HepG2 (cell line): ENCODE measurements at regions not wholly inside any gene's neighbourhood (a gene's known extent, or its start where the extent isn't known, plus 50 kb on each side); places are given as distances from the start of the nearest gene placed in this dataset.

Experiments
- ATAC-seq: fragments of 200-7000 bp; cut with Tn5 transposase; 3 replicates; pipeline ENCODE4 v1.9.1; 2020; ENCODE audit warnings: mild to moderate bottlenecking, moderate library complexity
- BruUV-seq: library from RNA; stranded (reverse); fragments of 400-500 nt; replicated peaks from 2 replicates; lab custom pipeline; 2021; lab: Mats Ljungman, UMichigan
- CTCF ChIA-PET: fragments of 300-600 bp; formaldehyde crosslinking; extraction: SDS; loops from one replicate; lab custom pipeline; 2021; ENCODE audit warnings: low total read pairs, inconsistent platforms, low intra/inter-chr PET ratio; lab: Yijun Ruan, JAX
- POLR2A ChIA-PET: fragments of 350-600 bp; sonication (Branson Sonifier 250); formaldehyde crosslinking; loops from one replicate; lab custom pipeline; 2020; ENCODE audit warnings: antibody characterized with exemption, inconsistent platforms; lab: Yijun Ruan, JAX
- DNase-seq: peaks from one replicate; pipeline ENCODE4 v3.0.0-alpha.2; 2015; ENCODE audit warnings: low spot score
- FAIRE-seq: peaks from 3 replicates; lab custom pipeline; 2011; peaks lifted over from hg19 to GRCh38; lab: Jason Lieb, UNC
- H2AFZ ChIP-seq: one replicate; pipeline ENCODE4 v1.6.1; 2011; ENCODE audit warnings: low read length, inconsistent platforms
- H3K27ac ChIP-seq: fragments of 300-600 bp; 3 replicates; pipeline ENCODE4 v1.8.0; 2011; ENCODE audit warnings: mixed run types, mild to moderate bottlenecking, mixed read lengths, low read length, inconsistent platforms; ENCODE audit not compliant: insufficient read depth; ENCODE audit errors: extremely low read length
- H3K27me3 ChIP-seq, 2 experiments: fragments of 200-600 bp in 1 of 2; 2 replicates in 1 of 2; 3 replicates in 1 of 2; pipeline versions ENCODE4 v1.6.0 to v1.8.0; 2011; ENCODE audit warnings: low read length in 2 of 2, mild to moderate bottlenecking in 2 of 2, moderate library complexity in 2 of 2, inconsistent platforms in 1 of 2; ENCODE audit not compliant: insufficient read depth in 2 of 2, control insufficient read depth in 1 of 2
- H3K36me3 ChIP-seq, 2 experiments: fragments of 200-600 bp in 1 of 2; replicated peaks in 1 of 2; 2 replicates in 1 of 2; 3 replicates in 1 of 2; pipeline versions ENCODE4 v1.5.1 to v1.8.0; 2011; ENCODE audit warnings: low read length in 2 of 2, inconsistent platforms in 1 of 2; ENCODE audit not compliant: insufficient read depth in 2 of 2, control insufficient read depth in 1 of 2
- H3K4me1 ChIP-seq: 2 replicates; pipeline ENCODE4 v1.5.1; 2012; ENCODE audit warnings: low read length, inconsistent platforms; ENCODE audit not compliant: insufficient read depth
- H3K4me2 ChIP-seq: 2 replicates; pipeline ENCODE4 v1.6.0; 2011; ENCODE audit warnings: low read depth, low read length, inconsistent platforms
- H3K4me3 ChIP-seq, 3 experiments: fragments of 200-600 bp in 1 of 3; sonication (generic), shearing (Covaris generic) in 1 of 3; replicated peaks in 1 of 3; 2 replicates each; pipeline ENCODE4 v1.5.1; 2011 to 2016; ENCODE audit warnings: low read length in 3 of 3, inconsistent platforms in 2 of 3, low read depth in 2 of 3, mild to moderate bottlenecking in 2 of 3, control low read depth in 1 of 3, mixed read lengths in 1 of 3; ENCODE audit not compliant: insufficient read depth in 1 of 3
- H3K79me2 ChIP-seq: one replicate; pipeline ENCODE4 v1.6.1; 2011; ENCODE audit warnings: low read length, inconsistent platforms; ENCODE audit not compliant: insufficient read depth
- H3K9ac ChIP-seq: 2 replicates; pipeline ENCODE4 v1.6.0; 2011; ENCODE audit warnings: mild to moderate bottlenecking, low read depth, low read length, inconsistent platforms; ENCODE audit not compliant: insufficient read depth
- H3K9me3 ChIP-seq: 2 replicates; pipeline ENCODE4 v1.5.1; 2012; ENCODE audit warnings: mild to moderate bottlenecking, low read length
- H4K20me1 ChIP-seq: 2 replicates; pipeline ENCODE4 v1.6.0; 2011; ENCODE audit warnings: inconsistent platforms, mild to moderate bottlenecking, low read length, moderate library complexity; ENCODE audit not compliant: insufficient read depth
- GABPB1 ChIP-seq: IDR thresholded peaks from 2 replicates; pipeline ENCODE4 v1.6.1; 2016; ENCODE audit warnings: mild to moderate bottlenecking, missing genetic modification reagents, moderate library complexity, missing compliant biosample characterization
- HMG20B ChIP-seq: conservative IDR thresholded peaks from 2 replicates; pipeline ENCODE4 v1.6.1; 2016; ENCODE audit warnings: missing genetic modification reagents, missing compliant biosample characterization
- KDM6A ChIP-seq: IDR thresholded peaks from 2 replicates; pipeline ENCODE4 v1.6.1; 2016; ENCODE audit warnings: low read depth
- MAFG ChIP-seq: sonication (generic); formaldehyde crosslinking; IDR thresholded peaks from 2 replicates; pipeline ENCODE4 v1.5.1; 2020; ENCODE audit warnings: mild to moderate bottlenecking, missing genetic modification reagents
- PHF5A ChIP-seq: IDR thresholded peaks from one replicate; pipeline ENCODE4 v1.6.1; 2018; ENCODE audit warnings: low read depth, missing genetic modification reagents; ENCODE audit not compliant: unreplicated experiment
- TAF1 ChIP-seq: sonication (generic); formaldehyde crosslinking; IDR thresholded peaks from 2 replicates; pipeline ENCODE4 v1.4.0; 2020; ENCODE audit warnings: missing genetic modification reagents
- ZNF138 ChIP-seq: sonication (generic); formaldehyde crosslinking; IDR thresholded peaks from 2 replicates; pipeline ENCODE4 v1.5.0; 2020; ENCODE audit warnings: mild to moderate bottlenecking, low read depth, missing genetic modification reagents
- WGBS: methylation state at CpG from one replicate; pipeline ENCODE4 v1.1.6; 2017; ENCODE audit warnings: low lambda C conversion rate; 5-methylcytosine and 5-hydroxymethylcytosine counted together
- in situ Hi-C: cut with HindIII; loops from 2 replicates; pipeline ENCODE4 v1.10.0; 2017; ENCODE audit warnings: low pct_unique_long_range_greater_than_20kb; ENCODE audit not compliant: extremely low pct_ligation_motif_present
- intact Hi-C: fragments of 100-400 bp; cut with micrococcal nuclease; formaldehyde crosslinking; loops from one replicate; pipeline ENCODE4 v1.10.0; 2022; ENCODE audit not compliant: unreplicated experiment
- TF ChIP-seq, protein P1 (sequence below): sonication (generic); formaldehyde crosslinking; IDR thresholded peaks from 2 replicates; pipeline ENCODE4 v1.8.0; 2022; ENCODE audit warnings: missing genetic modification reagents, mild to moderate bottlenecking, moderate library complexity, borderline replicate concordance
- TF ChIP-seq, protein P2 (sequence below): IDR thresholded peaks from 2 replicates; pipeline ENCODE4 v1.6.1; 2016; ENCODE audit warnings: low read depth, borderline replicate concordance

DNA sequence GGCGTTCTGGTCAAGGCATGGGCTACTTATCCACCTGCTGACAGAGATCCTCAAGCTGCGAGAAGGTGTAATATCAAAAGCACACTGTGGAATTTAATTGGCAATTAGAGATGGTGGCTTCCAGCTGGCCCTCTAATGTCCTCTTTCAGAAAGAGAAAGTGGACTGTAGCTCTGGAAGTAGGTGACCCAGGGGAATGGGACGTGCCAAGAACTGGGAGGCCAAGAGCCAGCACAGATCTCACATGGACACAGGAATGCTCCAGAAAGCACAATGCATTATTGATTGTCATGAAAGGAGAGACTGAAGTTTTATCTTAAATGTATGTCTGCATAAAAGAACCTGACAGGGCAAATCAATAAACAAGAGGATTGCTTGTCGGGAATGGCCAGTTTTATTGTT, 198.6 kb upstream of the CDH4 start:
- ChIA-PET POLR2A (no interaction called here), CTCF (no interaction called here)
- Histone ChIP-seq H3K9me3 (no peaks in the 10 kb centered on the region), H3K4me3 (no peak overlapping the region), H3K9ac (no peak overlapping the region), H3K79me2 (no peaks in the 10 kb centered on the region), H3K36me3 (no peaks in the 10 kb centered on the region), H3K4me1 (no peaks in the 10 kb centered on the region), H3K4me2 (no peak overlapping the region)
- 13% methylated on average over 4 of the region's 4 CpGs for WGBS
- DNase-seq = no peak
- no peak for FAIRE-seq
- ATAC-seq = no peak
- no TSS peak for BruUV-seq
- TF ChIP-seq KDM6A (no peak), PHF5A (CRISPR knock-in tag) (no peak), HMG20B (CRISPR knock-in tag) (no peak)
- TF ChIP-seq, all 625 proteins: peak for 0
- Histone ChIP-seq H2AFZ (no peak overlapping the region), H3K27ac (no peak overlapping the region), H4K20me1 (no peaks in the 10 kb centered on the region), H3K27me3 (peaks cover 2 to 53% of the 10 kb centered on the region in 2 experiments)
- in situ Hi-C loops = no loop called here
- intact Hi-C loops = no loop called here

GRCh38 chr20:61053889-61054288, 198.2 kb upstream of the CDH4 start:
- POLR2A ChIA-PET = no interaction called here
- Histone ChIP-seq H4K20me1 (no peaks in the 10 kb centered on the region), H3K9me3 (no peaks in the 10 kb centered on the region), H3K27ac (no peak overlapping the region), H2AFZ (no peak overlapping the region), H3K27me3 (peaks cover 2 to 55% of the 10 kb centered on the region in 2 experiments), H3K36me3 (no peaks in the 10 kb centered on the region), H3K4me1 (no peaks in the 10 kb centered on the region), H3K4me3 (no peak overlapping the region), H3K79me2 (no peaks in the 10 kb centered on the region), H3K9ac (no peak overlapping the region), H3K4me2 (no peak overlapping the region)
- no peak for ATAC-seq
- intact Hi-C loops = no loop called here
- CTCF ChIA-PET = no interaction called here
- WGBS = 0% methylated on average over 7 of the region's 7 CpGs
- DNase-seq = no peak
- in situ Hi-C loops = no loop called here
- no peak for TF ChIP-seq ZNF138 (CRISPR knock-in tag)
- no peak for TF ChIP-seq GABPB1 (CRISPR knock-in tag)
- TF ChIP-seq, protein P1, sequence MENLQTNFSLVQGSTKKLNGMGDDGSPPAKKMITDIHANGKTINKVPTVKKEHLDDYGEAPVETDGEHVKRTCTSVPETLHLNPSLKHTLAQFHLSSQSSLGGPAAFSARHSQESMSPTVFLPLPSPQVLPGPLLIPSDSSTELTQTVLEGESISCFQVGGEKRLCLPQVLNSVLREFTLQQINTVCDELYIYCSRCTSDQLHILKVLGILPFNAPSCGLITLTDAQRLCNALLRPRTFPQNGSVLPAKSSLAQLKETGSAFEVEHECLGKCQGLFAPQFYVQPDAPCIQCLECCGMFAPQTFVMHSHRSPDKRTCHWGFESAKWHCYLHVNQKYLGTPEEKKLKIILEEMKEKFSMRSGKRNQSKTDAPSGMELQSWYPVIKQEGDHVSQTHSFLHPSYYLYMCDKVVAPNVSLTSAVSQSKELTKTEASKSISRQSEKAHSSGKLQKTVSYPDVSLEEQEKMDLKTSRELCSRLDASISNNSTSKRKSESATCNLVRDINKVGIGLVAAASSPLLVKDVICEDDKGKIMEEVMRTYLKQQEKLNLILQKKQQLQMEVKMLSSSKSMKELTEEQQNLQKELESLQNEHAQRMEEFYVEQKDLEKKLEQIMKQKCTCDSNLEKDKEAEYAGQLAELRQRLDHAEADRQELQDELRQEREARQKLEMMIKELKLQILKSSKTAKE (CRISPR knock-in tag) = no peak
- no peak for TF ChIP-seq TAF1
- no peak for TF ChIP-seq MAFG (CRISPR knock-in tag)
- TF ChIP-seq, protein P2, sequence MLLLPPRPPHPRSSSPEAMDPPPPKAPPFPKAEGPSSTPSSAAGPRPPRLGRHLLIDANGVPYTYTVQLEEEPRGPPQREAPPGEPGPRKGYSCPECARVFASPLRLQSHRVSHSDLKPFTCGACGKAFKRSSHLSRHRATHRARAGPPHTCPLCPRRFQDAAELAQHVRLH (CRISPR knock-in tag) = no peak
- BruUV-seq = no TSS peak
- FAIRE-seq = no peak
